ENCODE measurements at regions not wholly inside any gene's neighbourhood (a gene's known extent, or its start where the extent isn't known, plus 50 kb on each side); places are given as distances from the start of the nearest gene placed in this dataset.

DNA sequence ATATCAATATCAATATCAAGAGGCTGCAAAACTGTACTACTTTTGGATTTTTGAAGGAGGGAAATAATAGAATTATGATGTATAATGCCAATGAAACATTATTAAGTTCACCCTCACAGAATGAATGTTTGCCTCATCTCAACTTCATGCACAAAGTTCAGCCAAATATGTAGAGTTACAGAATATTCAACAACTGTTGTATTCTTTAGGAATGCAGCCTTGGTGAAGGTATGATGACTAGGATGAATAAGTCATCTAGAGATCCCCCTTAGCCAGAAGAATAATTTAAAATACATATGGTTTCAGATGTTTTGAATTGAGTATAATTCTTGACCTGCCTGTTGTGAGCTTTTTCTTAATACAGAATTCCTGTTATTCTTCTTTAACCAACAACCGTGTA is 308.3 kb downstream of the COX7C start:
- Histone ChIP-seq H3K9me3 (no peaks in the 10 kb centered on the region), H3K9ac (ENCODE audit: low read depth in 2 of 2, low read length in 2 of 2) (no peak overlapping the region), H3K36me3 (no peaks in the 10 kb centered on the region), H3K4me3 (no peak overlapping the region), H3K4me1 (no peaks in the 10 kb centered on the region), H3K27ac (no peak overlapping the region), H3K27me3 (no peaks in the 10 kb centered on the region)
- DNase-seq, result no peak
- intact Hi-C loops (cut with DNase I), result no loop called here
- TF ChIP-seq, protein P1, sequence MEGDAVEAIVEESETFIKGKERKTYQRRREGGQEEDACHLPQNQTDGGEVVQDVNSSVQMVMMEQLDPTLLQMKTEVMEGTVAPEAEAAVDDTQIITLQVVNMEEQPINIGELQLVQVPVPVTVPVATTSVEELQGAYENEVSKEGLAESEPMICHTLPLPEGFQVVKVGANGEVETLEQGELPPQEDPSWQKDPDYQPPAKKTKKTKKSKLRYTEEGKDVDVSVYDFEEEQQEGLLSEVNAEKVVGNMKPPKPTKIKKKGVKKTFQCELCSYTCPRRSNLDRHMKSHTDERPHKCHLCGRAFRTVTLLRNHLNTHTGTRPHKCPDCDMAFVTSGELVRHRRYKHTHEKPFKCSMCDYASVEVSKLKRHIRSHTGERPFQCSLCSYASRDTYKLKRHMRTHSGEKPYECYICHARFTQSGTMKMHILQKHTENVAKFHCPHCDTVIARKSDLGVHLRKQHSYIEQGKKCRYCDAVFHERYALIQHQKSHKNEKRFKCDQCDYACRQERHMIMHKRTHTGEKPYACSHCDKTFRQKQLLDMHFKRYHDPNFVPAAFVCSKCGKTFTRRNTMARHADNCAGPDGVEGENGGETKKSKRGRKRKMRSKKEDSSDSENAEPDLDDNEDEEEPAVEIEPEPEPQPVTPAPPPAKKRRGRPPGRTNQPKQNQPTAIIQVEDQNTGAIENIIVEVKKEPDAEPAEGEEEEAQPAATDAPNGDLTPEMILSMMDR (IDR thresholded peaks at IDR 0.05), result no peak

DNA sequence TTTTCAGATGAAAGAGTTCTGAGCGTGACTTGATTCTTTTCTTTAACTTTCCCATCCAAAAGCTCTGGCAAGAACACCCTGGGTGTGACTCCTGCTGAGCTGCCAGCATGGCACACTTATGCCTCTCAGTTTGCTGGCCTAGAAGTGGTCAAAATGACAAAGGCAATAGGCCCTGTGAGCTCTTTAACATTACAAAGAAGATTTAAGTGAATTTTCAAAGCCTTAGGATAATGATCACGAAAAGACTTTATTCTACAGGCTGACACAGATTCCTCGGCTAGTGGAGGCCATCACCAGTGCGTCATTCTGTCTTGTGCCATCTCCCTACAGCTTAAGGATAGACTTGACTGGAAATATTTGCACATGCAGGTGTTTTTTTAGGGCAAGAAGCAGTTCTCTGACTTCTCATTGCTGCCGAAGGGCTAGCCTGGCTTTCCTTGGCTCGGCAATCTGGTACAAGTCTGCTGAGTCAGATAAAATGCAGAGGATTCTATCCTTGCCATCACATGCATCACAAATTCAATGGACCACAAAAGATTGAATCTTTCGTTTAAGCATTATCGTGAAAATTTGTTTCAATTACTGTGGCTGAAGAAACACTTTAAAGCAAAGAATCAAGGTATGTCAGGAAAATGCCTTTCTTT is 311.5 kb downstream of the COX7C start:
- no peaks in the 10 kb centered on the region for H3K27me3 ChIP-seq
- H3K4me3 ChIP-seq, result no peak overlapping the region
- intact Hi-C loops (cut with DNase I), result no loop called here
- no peaks in the 10 kb centered on the region for H3K9me3 ChIP-seq
- TF ChIP-seq, protein P1 (IDR thresholded peaks at IDR 0.05), result no peak
- no peaks in the 10 kb centered on the region for H3K4me1 ChIP-seq
- no peak overlapping the region for H3K27ac ChIP-seq
- no peaks in the 10 kb centered on the region for H3K36me3 ChIP-seq
- no peak overlapping the region for H3K9ac ChIP-seq (ENCODE audit: low read depth in 2 of 2, low read length in 2 of 2)
- DNase-seq, result no peak

DNA sequence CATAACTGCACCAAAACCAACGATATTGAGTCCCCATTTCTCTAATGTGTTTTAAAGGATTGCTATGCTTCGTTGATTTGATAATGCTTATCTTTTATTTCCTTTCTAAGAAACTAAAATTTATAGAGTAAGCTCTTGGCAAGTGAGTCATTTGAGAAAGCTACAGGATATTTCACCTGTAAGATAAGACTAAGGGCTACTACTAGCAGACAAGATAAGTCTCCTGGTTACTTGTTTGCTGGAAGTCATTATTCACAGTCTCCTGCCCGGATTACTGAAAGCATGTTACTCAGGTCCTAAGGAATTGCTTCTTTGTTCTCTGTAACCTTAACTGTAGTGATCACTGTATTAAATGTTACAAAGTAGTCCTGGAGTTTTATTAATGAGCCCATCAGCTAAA is 315.9 kb upstream of the RASA1 start:
- intact Hi-C loops (cut with DNase I), result no loop called here
- H3K4me1 ChIP-seq, result no peaks in the 10 kb centered on the region
- TF ChIP-seq, protein P1 (IDR thresholded peaks at IDR 0.05), result no peak
- H3K4me3 ChIP-seq, result no peak overlapping the region
- H3K36me3 ChIP-seq, result no peaks in the 10 kb centered on the region
- no peak for DNase-seq
- H3K9me3 ChIP-seq, result no peaks in the 10 kb centered on the region
- H3K27ac ChIP-seq, result no peak overlapping the region
- H3K9ac ChIP-seq (ENCODE audit: low read depth in 2 of 2, low read length in 2 of 2), result no peak overlapping the region
- H3K27me3 ChIP-seq, result no peaks in the 10 kb centered on the region

DNA sequence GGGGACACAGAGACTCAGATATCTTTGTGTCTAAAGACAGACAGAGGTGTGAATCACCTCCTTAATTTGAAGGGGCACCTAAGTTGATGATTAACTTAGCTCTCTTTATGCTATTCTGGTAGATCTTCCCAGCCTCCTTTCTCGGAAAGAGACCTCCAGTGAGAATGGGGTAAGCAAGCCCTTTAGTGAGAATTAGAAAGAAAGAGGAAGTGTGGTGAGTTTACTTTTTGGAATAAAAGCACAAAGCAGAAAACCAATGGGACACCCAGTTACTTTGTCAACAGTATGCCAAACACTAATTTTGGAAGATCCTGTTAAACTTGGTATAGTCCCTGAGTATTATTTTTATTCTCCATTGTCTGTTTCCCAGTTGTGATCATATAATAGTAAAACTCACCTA is 302.8 kb upstream of the RASA1 start:
- no peak overlapping the region for H3K27ac ChIP-seq
- no peaks in the 10 kb centered on the region for H3K4me1 ChIP-seq
- no peak overlapping the region for H3K9ac ChIP-seq (ENCODE audit: low read depth in 2 of 2, low read length in 2 of 2)
- DNase-seq, result no peak
- H3K36me3 ChIP-seq, result no peaks in the 10 kb centered on the region
- no peak overlapping the region for H3K4me3 ChIP-seq
- TF ChIP-seq, protein P1 (IDR thresholded peaks at IDR 0.05), result no peak
- intact Hi-C loops (cut with DNase I), result no loop called here
- H3K9me3 ChIP-seq, result no peaks in the 10 kb centered on the region
- H3K27me3 ChIP-seq, result no peaks in the 10 kb centered on the region

DNA sequence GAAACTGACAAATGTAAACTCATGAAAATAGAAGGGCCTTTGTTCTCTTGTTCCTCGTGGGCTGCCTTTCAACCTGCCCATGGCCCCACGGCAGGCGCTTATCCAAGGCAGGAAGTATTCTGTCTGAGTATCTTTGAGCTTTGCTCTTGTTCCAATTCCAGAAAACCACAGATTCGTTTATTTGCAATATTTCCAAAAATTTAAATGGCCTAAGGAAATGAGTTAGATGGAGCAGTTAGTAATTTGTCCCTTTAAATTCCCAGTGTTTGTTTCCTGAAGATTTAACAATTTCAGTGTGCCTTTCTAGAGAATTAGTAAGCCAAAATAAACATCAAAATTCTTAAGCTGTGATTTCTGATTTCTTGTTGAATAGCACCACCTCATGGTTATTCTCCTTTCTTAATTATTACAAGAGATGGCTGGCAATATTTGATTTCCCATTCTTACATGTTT is 299.4 kb upstream of the RASA1 start:
- intact Hi-C loops (cut with DNase I), result no loop called here
- H3K4me3 ChIP-seq, result no peak overlapping the region
- H3K4me1 ChIP-seq, result no peaks in the 10 kb centered on the region
- no peaks in the 10 kb centered on the region for H3K36me3 ChIP-seq
- no peak for DNase-seq
- no peaks in the 10 kb centered on the region for H3K27me3 ChIP-seq
- H3K9me3 ChIP-seq, result no peaks in the 10 kb centered on the region
- no peak overlapping the region for H3K9ac ChIP-seq (ENCODE audit: low read depth in 2 of 2, low read length in 2 of 2)
- TF ChIP-seq, protein P1 (IDR thresholded peaks at IDR 0.05), result no peak
- H3K27ac ChIP-seq, result no peak overlapping the region
